K562 (cell line): ENCODE measurements at regions not wholly inside any gene's neighbourhood (a gene's known extent, or its start where the extent isn't known, plus 50 kb on each side); places are given as distances from the start of the nearest gene placed in this dataset.

ENCODE experiments used
- ATAC-seq: fragments of 200-7000 bp; cut with Tn5 transposase; 3 replicates; pipeline ENCODE4 v1.9.1; 2020; ENCODE audit warnings: moderate library complexity
- BruUV-seq: library from RNA; stranded (reverse); fragments of 400-500 nt; replicated peaks from 2 replicates; lab custom pipeline; 2021; lab: Mats Ljungman, UMichigan
- CTCF ChIA-PET: fragments of 300-600 bp; formaldehyde crosslinking; extraction: SDS; loops from one replicate; lab custom pipeline; 2021; ENCODE audit warnings: low intra/inter-chr PET ratio; lab: Yijun Ruan, JAX
- POLR2A ChIA-PET: fragments of 300-600, 350-650 bp; sonication (Branson Sonifier 250); formaldehyde crosslinking; extraction: SDS; loops from one replicate; lab custom pipeline; 2021; ENCODE audit warnings: antibody characterized with exemption, inconsistent platforms; lab: Yijun Ruan, JAX
- DNase-seq, 4 experiments: peaks; one replicate each; pipeline versions ENCODE4 v3.0.0 to v3.0.0-alpha.2; 2011 to 2018; ENCODE audit warnings: low spot score in 3 of 4, mixed read lengths in 3 of 4; ENCODE audit errors: extremely low read depth in 1 of 4
- FAIRE-seq: peaks from 2 replicates; lab custom pipeline; 2011; peaks lifted over from hg19 to GRCh38; lab: Jason Lieb, UNC
- H2AFZ ChIP-seq: 2 replicates; pipeline ENCODE4 v1.6.0; 2011; ENCODE audit warnings: low read depth, low read length, control low read depth, inconsistent platforms
- H3K27ac ChIP-seq: fragments of 200-600 bp; 3 replicates; pipeline ENCODE4 v1.8.0; 2011; ENCODE audit warnings: low read depth, mild to moderate bottlenecking, control low read depth, inconsistent platforms, low read length, moderate library complexity, mixed read lengths; ENCODE audit errors: extremely low read depth
- H3K27me3 ChIP-seq, 2 experiments: fragments of 300-600 bp in 1 of 2; 2 replicates in 1 of 2; 3 replicates in 1 of 2; pipeline versions ENCODE4 v1.6.0 to v1.8.0; 2011; ENCODE audit warnings: inconsistent platforms in 2 of 2, low read length in 2 of 2, mild to moderate bottlenecking in 1 of 2, mixed read lengths in 1 of 2, moderate library complexity in 1 of 2; ENCODE audit not compliant: control insufficient read depth in 2 of 2, insufficient read depth in 2 of 2
- H3K36me3 ChIP-seq: fragments of 300-600 bp; 3 replicates; pipeline ENCODE4 v1.8.0; 2011; ENCODE audit warnings: mild to moderate bottlenecking, low read length, inconsistent platforms; ENCODE audit not compliant: control insufficient read depth, insufficient read depth
- H3K4me1 ChIP-seq, 2 experiments: fragments of 200-600 bp in 1 of 2; replicated peaks in 1 of 2; 2 replicates in 1 of 2; 3 replicates in 1 of 2; pipeline versions ENCODE4 v1.5.1 to v1.8.0; 2011; ENCODE audit warnings: inconsistent platforms in 2 of 2, low read length in 2 of 2, mild to moderate bottlenecking in 1 of 2, mixed read lengths in 1 of 2, moderate library complexity in 1 of 2; ENCODE audit not compliant: control insufficient read depth in 2 of 2, insufficient read depth in 2 of 2
- H3K4me2 ChIP-seq: 2 replicates; pipeline ENCODE4 v1.6.1; 2011; ENCODE audit warnings: low read length, control low read depth, inconsistent platforms, mixed read lengths; ENCODE audit not compliant: insufficient read depth
- H3K4me3 ChIP-seq: fragments of 200-600 bp; sonication (generic), shearing (Covaris generic); 2 replicates; pipeline ENCODE4 v1.5.1; 2016; ENCODE audit warnings: control low read depth, inconsistent platforms
- H3K79me2 ChIP-seq: fragments of 200-600 bp; 3 replicates; pipeline ENCODE4 v1.8.0; 2011; ENCODE audit warnings: low read length, inconsistent platforms; ENCODE audit not compliant: control insufficient read depth, insufficient read depth
- H3K9ac ChIP-seq, 2 experiments: 2 replicates each; pipeline versions ENCODE4 v1.6.0 to v1.6.1; 2011; ENCODE audit warnings: low read depth in 2 of 2, low read length in 2 of 2, control low read depth in 1 of 2, inconsistent platforms in 1 of 2, mild to moderate bottlenecking in 1 of 2, mixed read lengths in 1 of 2; ENCODE audit not compliant: insufficient read depth in 1 of 2
- H3K9me1 ChIP-seq: one replicate; pipeline ENCODE4 v1.6.0; 2011; ENCODE audit warnings: inconsistent platforms, mild to moderate bottlenecking, low read length, moderate library complexity; ENCODE audit not compliant: control insufficient read depth, insufficient read depth
- H3K9me3 ChIP-seq: replicated peaks from 2 replicates; pipeline ENCODE4 v1.5.1; 2011; ENCODE audit warnings: low read depth, low read length, inconsistent platforms; ENCODE audit not compliant: control insufficient read depth, insufficient read depth
- H4K20me1 ChIP-seq: replicated peaks from 2 replicates; pipeline ENCODE4 v1.6.1; 2011; ENCODE audit warnings: low read length, inconsistent platforms, mixed read lengths; ENCODE audit not compliant: control insufficient read depth, insufficient read depth
- HOMEZ ChIP-seq: fragments of 250-450 bp; sonication (Bioruptor Pico); IDR thresholded peaks from 2 replicates; pipeline ENCODE4 v1.4.0; 2020; ENCODE audit warnings: mild to moderate bottlenecking, moderate library complexity
- LCOR ChIP-seq: sonication (generic); formaldehyde crosslinking; IDR thresholded peaks from 2 replicates; pipeline ENCODE4 v1.8.0; 2022; ENCODE audit warnings: mild to moderate bottlenecking, missing genetic modification reagents
- MCM3 ChIP-seq: fragments of 450-650 bp; IDR thresholded peaks from 2 replicates; pipeline ENCODE4 v1.6.1; 2016
- MEF2D ChIP-seq: conservative IDR thresholded peaks from 2 replicates; pipeline ENCODE4 v1.6.1; 2016; ENCODE audit warnings: low read depth, missing genetic modification characterization, missing compliant biosample characterization
- NBN ChIP-seq: fragments of 450-650 bp; IDR thresholded peaks from 2 replicates; pipeline ENCODE4 v1.6.1; 2016; ENCODE audit warnings: low read depth, mild to moderate bottlenecking
- NCOA1 ChIP-seq: fragments of 450-650 bp; IDR thresholded peaks from 2 replicates; pipeline ENCODE4 v1.6.1; 2016; ENCODE audit warnings: low read depth
- NUFIP1 ChIP-seq: fragments of 450-650 bp; IDR thresholded peaks from 2 replicates; pipeline ENCODE4 v1.6.1; 2018; ENCODE audit not compliant: partially characterized antibody
- PREB ChIP-seq: sonication (generic); formaldehyde crosslinking; IDR thresholded peaks from 2 replicates; pipeline ENCODE4 v1.8.1; 2023; ENCODE audit warnings: mild to moderate bottlenecking, missing genetic modification reagents
- RCOR1 ChIP-seq, 2 experiments: IDR thresholded peaks; 2 replicates each; pipeline ENCODE4 v1.6.1; 2012; ENCODE audit warnings: low read depth in 2 of 2, low read length in 2 of 2, borderline replicate concordance in 1 of 2, improper control_type of control experiment in 1 of 2
- RREB1 ChIP-seq: fragments of 250-450 bp; sonication (Bioruptor Pico); IDR thresholded peaks from 2 replicates; pipeline ENCODE4 v1.4.0; 2020
- ZNF583 ChIP-seq: fragments of 250-450 bp; sonication (Bioruptor Pico); IDR thresholded peaks from 2 replicates; pipeline ENCODE4 v1.4.0; 2020
- ZNF592 ChIP-seq: fragments of 450-650 bp; IDR thresholded peaks from 2 replicates; pipeline ENCODE4 v1.6.1; 2017; ENCODE audit warnings: antibody characterized with exemption, mild to moderate bottlenecking
- WGBS: fragments of 100-300 bp; shearing (Covaris generic); methylation state at CpG from one replicate; pipeline ENCODE4 v1.1.6; 2016; ENCODE audit warnings: low coverage, mixed read lengths; ENCODE audit not compliant: insufficient coverage; ENCODE audit errors: missing lambda C conversion rate; 5-methylcytosine and 5-hydroxymethylcytosine counted together
- in situ Hi-C: fragments of 300-500 bp; cut with MboI; formaldehyde crosslinking; loops from 4 replicates; pipeline ENCODE4 v1.15.0; 2018; ENCODE audit warnings: inconsistent platforms, mixed read lengths
- intact Hi-C: fragments of 100-400 bp; cut with micrococcal nuclease; formaldehyde crosslinking; loops from 2 replicates; pipeline ENCODE4 v1.14.2; 2022

GRCh38 chr11:25612806-25613205 is 719.1 kb upstream of the ANO3 start:
- Histone ChIP-seq H3K9me1 (no peaks in the 10 kb centered on the region), H3K9me3 (no peaks in the 10 kb centered on the region), H3K4me3 (no peak overlapping the region), H3K27me3 (no peaks in the 10 kb centered on the region), H3K36me3 (no peaks in the 10 kb centered on the region), H3K9ac (no peak overlapping the region), H3K79me2 (no peaks in the 10 kb centered on the region), H3K27ac (no peak overlapping the region), H3K4me2 (no peak overlapping the region), H4K20me1 (no peaks in the 10 kb centered on the region), H3K4me1 (no peaks in the 10 kb centered on the region), H2AFZ (no peak overlapping the region)
- ChIA-PET CTCF (no interaction called here), POLR2A (no interaction called here)
- FAIRE-seq (no peak), ATAC-seq (no peak), DNase-seq (no peak)
- WGBS: 2% methylated on average over 3 of the region's 3 CpGs
- no TSS peak for BruUV-seq
- intact Hi-C loops (no loop called here), in situ Hi-C loops (no loop called here)
- no peak for TF ChIP-seq RREB1 (CRISPR knock-in tag)
- no peak for TF ChIP-seq NUFIP1
- no peak for TF ChIP-seq ZNF592
- no peak for TF ChIP-seq PREB (CRISPR knock-in tag)
- TF ChIP-seq HOMEZ (CRISPR knock-in tag): no peak
- TF ChIP-seq RCOR1 (IDR thresholded peaks at IDR 0.05; ENCODE audit: borderline replicate concordance in 1 of 2, low read depth in 2 of 2, low read length in 2 of 2): no peak
- no peak for TF ChIP-seq MEF2D (tag)
- no peak for TF ChIP-seq NBN
- no peak for TF ChIP-seq LCOR (CRISPR knock-in tag)
- TF ChIP-seq MCM3: no peak
- no peak for TF ChIP-seq ZNF583 (CRISPR knock-in tag)
- TF ChIP-seq NCOA1: no peak
